ENCODE measurements at regions not wholly inside any gene's neighbourhood (a gene's known extent, or its start where the extent isn't known, plus 50 kb on each side); places are given as distances from the start of the nearest gene placed in this dataset.

DNA sequence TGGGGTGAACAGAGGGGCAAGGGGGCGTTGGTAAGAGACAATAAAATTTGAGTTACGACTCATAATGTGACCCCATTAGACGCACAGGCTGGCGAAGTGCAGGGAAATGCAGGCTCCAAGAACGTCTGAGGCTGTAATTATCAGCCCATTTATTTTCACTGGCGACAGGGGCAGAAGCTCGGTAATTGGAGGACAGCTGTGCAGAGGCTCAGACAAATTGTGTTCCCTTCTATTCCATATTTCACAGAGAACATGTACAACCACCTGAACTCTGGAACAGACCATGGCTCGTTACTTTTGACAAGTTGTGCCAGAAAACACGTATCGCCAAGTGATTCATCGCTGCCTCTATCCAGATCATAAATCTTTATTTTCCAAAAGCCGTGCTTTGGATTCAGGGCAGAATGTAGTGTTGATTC lies 137.3 kb upstream of the FRMD4A start:
- DNase-seq = no peak

- DNase-seq = no peak
Observed at GRCh38 chr10:14466257-14466656, 135.5 kb upstream of the FRMD4A start.

DNA sequence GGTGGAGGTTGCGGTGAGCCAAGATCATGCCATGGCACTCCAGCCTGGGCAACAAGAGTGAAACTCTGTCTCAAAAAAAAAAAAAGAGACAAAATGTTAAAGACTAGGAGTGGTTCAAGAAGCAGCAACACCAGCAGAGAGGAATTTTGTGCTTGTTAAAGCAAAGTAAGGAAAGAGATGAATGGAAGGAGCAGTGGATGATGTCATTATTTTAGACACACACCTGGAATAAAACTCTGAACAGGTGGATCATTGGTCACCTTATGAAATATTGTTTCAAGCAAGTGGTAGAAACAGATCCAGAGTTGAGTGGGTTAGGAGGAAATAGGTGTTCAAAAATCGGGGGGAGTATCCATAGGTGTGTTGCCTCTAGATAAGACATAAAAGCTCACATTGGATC lies 129.7 kb upstream of the FRMD4A start:
- DNase-seq = no peak

DNA sequence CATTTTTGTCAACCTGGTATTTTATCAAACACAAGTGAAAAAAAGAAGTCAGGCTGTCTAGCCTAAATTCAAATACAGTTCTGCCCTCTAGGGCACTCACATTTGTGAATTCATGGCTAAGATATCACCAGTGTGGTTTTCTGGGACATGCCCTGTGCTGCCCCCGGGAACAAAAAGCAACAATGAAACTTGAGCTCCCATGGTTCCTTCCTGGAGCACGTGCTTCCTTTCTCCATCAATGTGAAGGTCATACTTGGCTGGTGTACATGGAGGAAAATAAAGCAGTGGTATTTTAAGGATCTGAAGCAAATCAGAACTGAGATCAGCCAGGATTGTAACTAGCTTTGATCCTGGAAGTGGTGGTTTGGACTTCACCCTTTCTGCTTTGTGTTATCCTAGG lies 128.9 kb upstream of the FRMD4A start:
- no peak for DNase-seq

- no peak for DNase-seq
Observed at GRCh38 chr10:14456870-14457266, 126.1 kb upstream of the FRMD4A start.

- DNase-seq = no peak
Observed at GRCh38 chr10:14456218-14456869, 125.6 kb upstream of the FRMD4A start.

GRCh38 chr10:14454629-14455028 lies 123.9 kb upstream of the FRMD4A start:
- no peak for DNase-seq

- DNase-seq = no peak
Observed at GRCh38 chr10:14454206-14454605, 123.5 kb upstream of the FRMD4A start.

DNA sequence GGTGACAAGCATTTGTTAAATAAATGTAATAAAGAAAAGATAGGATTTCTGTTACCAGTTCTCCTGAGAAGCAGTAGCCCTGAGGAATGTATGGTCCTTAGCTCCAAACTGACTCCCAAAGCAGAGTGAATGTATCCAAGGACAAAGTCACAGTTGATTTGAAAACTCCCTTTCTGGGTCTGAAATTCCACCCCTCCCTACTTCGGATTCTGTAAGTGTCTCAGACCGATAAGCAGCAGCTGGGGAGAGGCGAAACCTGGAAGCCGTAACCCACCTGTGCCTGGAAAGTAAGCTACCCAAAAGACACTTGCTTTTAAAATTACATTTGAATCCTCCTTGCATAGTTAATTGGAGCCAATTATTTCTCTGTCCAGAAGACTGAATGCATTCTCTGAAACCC lies 122.9 kb upstream of the FRMD4A start:
- no peak for DNase-seq

DNA sequence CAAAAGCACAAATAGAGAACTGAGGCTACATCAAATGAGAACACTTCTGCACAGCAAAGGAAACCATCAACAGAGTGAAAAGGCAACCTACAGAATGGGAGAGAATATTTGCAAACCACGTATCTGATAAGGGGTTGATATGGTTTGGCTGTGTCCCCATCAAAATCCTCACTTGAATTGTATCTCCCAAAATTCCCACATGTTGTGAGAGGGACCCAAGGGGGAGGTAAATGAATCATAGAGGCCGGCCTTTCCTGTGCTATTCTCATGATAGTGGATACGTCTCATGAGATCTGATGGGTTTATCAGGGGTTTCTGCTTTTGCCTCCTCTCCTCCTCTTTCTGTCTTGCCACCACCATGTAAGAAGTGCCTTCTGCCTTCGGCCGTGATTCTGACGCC lies 120.6 kb upstream of the FRMD4A start:
- DNase-seq = no peak

DNA sequence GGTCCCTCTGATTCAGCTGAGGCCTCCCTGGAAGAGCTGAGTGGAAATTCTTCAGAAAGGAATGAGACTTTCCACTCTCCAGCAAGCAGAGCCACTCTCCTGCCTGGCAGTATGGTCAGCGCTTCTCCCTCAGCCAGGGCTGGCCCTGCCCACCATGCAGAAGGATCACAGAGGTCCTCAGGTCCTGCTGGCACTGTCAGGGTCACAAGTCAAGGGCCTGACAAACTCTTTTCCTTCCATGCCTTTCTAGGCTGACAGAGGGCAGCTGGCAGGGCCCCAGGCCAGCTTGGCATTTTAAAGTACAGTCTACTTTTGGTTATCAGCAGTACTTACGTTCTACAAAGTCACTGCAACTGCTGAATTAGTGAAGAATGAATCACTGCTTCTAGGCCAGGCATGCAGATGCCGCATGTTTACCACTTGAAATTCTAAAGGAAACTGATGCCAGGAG lies 119.3 kb upstream of the FRMD4A start:
- no peak for DNase-seq

GRCh38 chr10:14449293-14449815 lies 118.6 kb upstream of the FRMD4A start:
- no peak for DNase-seq

GRCh38 chr10:14448197-14448990 lies 117.7 kb upstream of the FRMD4A start:
- DNase-seq = no peak

- no peak for DNase-seq
Observed at GRCh38 chr10:14447094-14447839, 116.5 kb upstream of the FRMD4A start.

DNA sequence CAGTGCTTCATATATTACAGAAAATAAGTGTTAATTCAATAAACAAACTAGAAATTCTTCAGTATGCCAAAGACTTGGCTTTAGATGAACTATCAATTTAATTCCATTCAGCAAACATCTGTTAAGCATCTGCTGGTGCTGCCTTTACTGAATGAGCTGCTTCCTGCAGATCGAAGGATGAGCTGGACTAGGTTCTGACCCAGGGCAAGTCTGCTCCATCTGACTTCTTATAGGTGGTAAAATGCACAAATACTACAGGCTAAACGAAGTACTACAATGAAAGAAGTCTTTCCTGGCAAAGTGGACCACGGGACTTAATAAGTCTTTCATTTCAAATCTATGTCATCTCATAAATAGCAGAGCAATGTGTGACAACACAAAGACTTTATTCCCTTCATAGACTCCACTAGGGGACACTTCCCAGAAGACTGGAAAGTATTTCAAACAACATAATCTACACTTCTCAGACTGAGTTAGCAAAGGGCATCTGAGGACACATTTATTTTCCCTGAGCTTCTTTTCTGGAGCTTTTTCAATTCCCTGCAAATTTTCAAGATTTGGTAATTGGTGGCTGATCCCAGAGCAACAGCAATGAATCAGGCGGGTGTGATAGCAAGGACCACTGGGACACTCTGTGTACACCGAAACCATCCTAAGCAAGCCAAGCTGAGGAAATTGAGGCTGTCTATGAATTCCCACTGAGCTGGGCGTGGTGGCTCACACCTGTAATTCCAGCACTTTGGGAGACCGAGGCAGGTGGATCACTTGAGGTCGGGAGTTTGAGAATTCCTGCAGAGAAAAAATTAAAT lies 108.9 kb upstream of the FRMD4A start:
- no peak for DNase-seq

DNA sequence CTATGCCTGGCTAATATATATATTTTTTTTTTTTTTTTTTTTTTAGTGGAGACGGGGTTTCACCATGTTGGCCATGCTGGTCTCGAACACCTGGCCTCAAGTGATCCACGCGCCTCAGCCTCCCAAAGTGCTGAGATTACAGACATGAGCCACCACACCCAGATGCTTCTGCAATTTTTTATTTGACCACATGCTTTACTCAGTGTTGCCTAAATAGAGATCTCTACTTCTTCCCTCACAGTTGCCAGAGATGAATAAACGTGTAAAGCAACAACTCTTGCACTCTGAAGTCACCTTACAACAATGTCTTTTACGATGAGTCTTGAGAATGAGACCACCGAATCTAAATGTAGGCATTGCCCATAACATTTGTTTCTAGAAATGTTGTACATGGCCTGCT lies 107.9 kb upstream of the FRMD4A start:
- no peak for DNase-seq

DNA sequence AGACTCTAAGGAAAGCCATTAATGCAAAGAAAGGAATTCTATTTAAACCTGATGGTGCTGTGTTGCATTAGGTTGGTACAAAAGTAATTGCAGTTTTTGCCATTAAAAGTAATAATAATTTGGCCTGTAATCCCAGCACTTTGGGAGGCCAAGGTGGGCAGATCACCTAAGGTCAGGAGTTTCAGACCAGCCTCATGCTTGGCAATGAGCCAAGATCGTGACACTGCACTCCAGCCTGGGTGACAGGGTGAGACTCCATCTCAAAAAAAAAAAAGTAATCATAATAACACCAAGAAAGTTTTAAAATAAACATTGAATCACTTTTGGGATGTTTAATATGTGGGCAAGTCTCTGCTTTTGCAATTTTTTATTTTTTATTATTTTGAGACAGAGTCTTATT lies 107.3 kb upstream of the FRMD4A start:
- no peak for DNase-seq

GRCh38 chr10:14435976-14436632 lies 105.4 kb upstream of the FRMD4A start:
- DNase-seq = no peak

GRCh38 chr10:14433147-14433546 lies 102.4 kb upstream of the FRMD4A start:
- DNase-seq = no peak

DNA sequence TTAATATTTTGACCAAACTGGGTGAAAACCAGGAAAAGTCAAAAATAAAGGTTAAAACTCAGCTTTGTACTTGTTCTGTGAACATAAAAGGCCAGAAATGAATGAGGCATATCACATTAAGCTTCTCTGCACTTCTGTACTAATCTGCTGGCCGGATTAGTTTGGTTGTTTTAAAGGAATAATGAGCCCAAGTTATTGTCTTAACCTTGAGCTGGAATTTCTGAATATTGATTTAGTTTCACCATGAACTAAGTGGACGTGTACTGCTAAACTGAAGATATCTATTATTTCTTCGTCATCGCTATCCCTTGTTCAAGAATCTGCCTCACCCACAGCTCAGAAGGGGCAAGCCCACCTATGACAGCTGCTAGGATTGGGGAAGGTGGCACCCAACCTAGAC lies 101.1 kb upstream of the FRMD4A start:
- no peak for DNase-seq

DNA sequence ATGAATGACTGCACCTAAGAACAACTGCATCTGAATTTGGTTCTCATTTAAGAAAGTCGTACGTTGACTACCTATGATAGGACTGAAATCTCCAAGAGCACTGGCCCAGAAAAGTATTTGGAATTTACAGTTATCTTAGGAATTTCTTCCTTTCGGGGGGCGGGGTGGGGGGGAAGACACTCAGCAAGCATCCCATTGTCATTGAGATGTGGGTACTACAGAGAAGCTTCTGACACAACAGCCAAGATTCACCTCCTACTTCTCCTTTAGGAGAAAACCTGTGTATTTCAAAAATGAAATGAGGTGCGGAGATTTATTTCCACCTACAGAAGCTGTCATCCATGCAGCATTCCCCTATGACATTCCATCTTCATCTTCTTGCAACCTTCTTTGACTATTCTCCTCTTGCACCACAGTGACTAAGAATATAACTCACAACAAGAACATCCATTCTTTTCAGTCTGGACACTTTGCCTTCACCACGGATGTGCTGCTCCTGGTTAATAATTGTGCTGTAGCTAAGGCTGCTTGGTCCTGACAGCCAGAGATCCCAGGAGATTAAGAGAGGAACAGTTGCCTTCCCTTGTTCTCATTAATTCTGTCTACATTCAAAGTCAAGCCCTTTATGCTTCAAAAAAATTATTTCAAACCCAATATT lies 98.4 kb upstream of the FRMD4A start:
- no peak for DNase-seq

DNA sequence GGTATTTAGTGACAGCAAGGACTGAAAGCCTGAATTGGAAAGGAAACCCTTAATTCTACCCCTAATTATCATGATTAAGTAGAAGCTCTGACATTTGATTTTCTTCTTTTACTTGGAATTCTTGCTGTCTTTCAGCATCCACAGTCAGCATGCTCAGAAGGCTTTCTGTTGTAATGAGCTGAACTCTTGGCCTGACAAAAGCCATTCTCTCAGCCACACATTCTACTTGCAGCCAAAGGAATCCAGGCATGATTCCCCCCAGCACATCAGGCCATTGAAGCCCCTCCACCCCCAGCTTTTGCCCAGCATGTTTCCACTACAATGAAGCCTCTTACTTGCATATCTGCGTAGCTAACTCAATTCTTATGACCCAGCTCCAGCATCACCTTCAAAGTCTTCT lies 94.3 kb upstream of the FRMD4A start:
- no peak for DNase-seq

Data from CD4-positive, alpha-beta T cell treated with Interleukin-21 for 1 hour (primary cell).